GM19467 (cell line): ENCODE measurements at regions not wholly inside any gene's neighbourhood (a gene's known extent, or its start where the extent isn't known, plus 50 kb on each side); places are given as distances from the start of the nearest gene placed in this dataset.

Source experiments
- ATAC-seq: cut with Tn5 transposase; IDR thresholded peaks from one replicate; pipeline ENCODE4 v1.9.1; 2021; ENCODE audit warnings: mild to moderate bottlenecking, moderate library complexity; ENCODE audit not compliant: unreplicated experiment

GRCh38 chr21:27212441-27212840 lies 245.6 kb upstream of the ADAMTS5 start:
- no peak for ATAC-seq

GRCh38 chr21:27209546-27209945 lies 242.7 kb upstream of the ADAMTS5 start:
- no peak for ATAC-seq

GRCh38 chr21:27206368-27206982 lies 239.6 kb upstream of the ADAMTS5 start:
- no peak for ATAC-seq

- no peak for ATAC-seq
Observed at GRCh38 chr21:27202301-27202700, 235.4 kb upstream of the ADAMTS5 start.

- no peak for ATAC-seq
Observed at GRCh38 chr21:27201197-27201596, 234.3 kb upstream of the ADAMTS5 start.

- ATAC-seq: no peak
Observed at GRCh38 chr21:27196651-27197050, 229.8 kb upstream of the ADAMTS5 start.

- no peak for ATAC-seq
Observed at GRCh38 chr21:27192281-27192949, 225.5 kb upstream of the ADAMTS5 start.

- no peak for ATAC-seq
Observed at GRCh38 chr21:27190601-27191000, 223.7 kb upstream of the ADAMTS5 start.

- ATAC-seq: no peak
Observed at GRCh38 chr21:27189870-27190269, 223.0 kb upstream of the ADAMTS5 start.

GRCh38 chr21:27173053-27173452 lies 206.2 kb upstream of the ADAMTS5 start:
- ATAC-seq: no peak

- no peak for ATAC-seq
Observed at GRCh38 chr21:27171707-27172106, 204.8 kb upstream of the ADAMTS5 start.

GRCh38 chr21:27168084-27168483 lies 201.2 kb upstream of the ADAMTS5 start:
- no peak for ATAC-seq

GRCh38 chr21:27164208-27165177 lies 197.6 kb upstream of the ADAMTS5 start:
- no peak for ATAC-seq

GRCh38 chr21:27158967-27159366 lies 192.1 kb upstream of the ADAMTS5 start:
- ATAC-seq: no peak

- no peak for ATAC-seq
Observed at GRCh38 chr21:27157097-27157496, 190.2 kb upstream of the ADAMTS5 start.

- no peak for ATAC-seq
Observed at GRCh38 chr21:27156666-27157065, 189.8 kb upstream of the ADAMTS5 start.

- ATAC-seq: no peak
Observed at GRCh38 chr21:27155130-27155500, 188.2 kb upstream of the ADAMTS5 start.

GRCh38 chr21:27154451-27155129 lies 187.7 kb upstream of the ADAMTS5 start:
- no peak for ATAC-seq

- no peak for ATAC-seq
Observed at GRCh38 chr21:27152996-27153395, 186.1 kb upstream of the ADAMTS5 start.

GRCh38 chr21:27149034-27149433 lies 182.1 kb upstream of the ADAMTS5 start:
- ATAC-seq: no peak

- ATAC-seq: no peak
Observed at GRCh38 chr21:27146268-27146667, 179.4 kb upstream of the ADAMTS5 start.
